ENCODE measurements at regions not wholly inside any gene's neighbourhood (a gene's known extent, or its start where the extent isn't known, plus 50 kb on each side); places are given as distances from the start of the nearest gene placed in this dataset.
"Not testable (repeated sequence)": the region's sequence is repeated elsewhere in the genome, so short reads cannot be mapped to it uniquely, and the experiment has no call there.

GRCh38 chr12:124675881-124676713, 108.7 kb upstream of the NCOR2 start:
- Histone ChIP-seq H3K9me3 (ENCODE audit: control insufficient read depth, insufficient read depth, low read length) (no peaks in the 10 kb centered on the region), H3K4me1 (ENCODE audit: control insufficient read depth, insufficient read depth, low read length) (no peaks in the 10 kb centered on the region), H3K9ac (ENCODE audit: low read depth, low read length) (peak overlapping the region; percentile 12), H3K4me3 (ENCODE audit: low read depth, low read length) (no peak overlapping the region), H3K27me3 (ENCODE audit: control insufficient read depth, insufficient read depth, low read length) (no peaks in the 10 kb centered on the region), H3K36me3 (ENCODE audit: control insufficient read depth, insufficient read depth, low read length) (no peaks in the 10 kb centered on the region)

DNA sequence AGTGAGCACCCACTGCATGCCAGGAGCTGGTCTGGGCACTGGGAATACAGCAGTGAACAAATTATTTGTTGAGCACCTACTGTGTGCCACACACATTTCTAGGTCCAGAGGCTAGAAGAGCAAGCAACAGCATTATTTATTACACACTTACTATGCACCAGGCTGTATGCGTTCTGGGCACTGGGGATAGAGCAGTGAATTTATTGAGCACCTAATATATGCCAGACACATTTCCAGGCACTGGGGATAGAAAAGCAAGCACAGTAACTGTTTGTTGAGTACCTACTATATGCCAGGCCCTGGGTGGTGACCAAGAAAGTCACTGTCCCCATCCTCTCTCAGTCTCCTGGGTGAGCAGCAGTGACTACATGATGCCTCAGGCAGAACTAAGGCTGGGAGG, 107.5 kb upstream of the NCOR2 start:
- no peaks in the 10 kb centered on the region for H3K27me3 ChIP-seq (ENCODE audit: control insufficient read depth, insufficient read depth, low read length)

GRCh38 chr12:124673801-124674617, 106.6 kb upstream of the NCOR2 start:
- H3K9ac ChIP-seq (ENCODE audit: low read depth, low read length) = no peak overlapping the region
- no peaks in the 10 kb centered on the region for H3K9me3 ChIP-seq (ENCODE audit: control insufficient read depth, insufficient read depth, low read length)
- no peaks in the 10 kb centered on the region for H3K36me3 ChIP-seq (ENCODE audit: control insufficient read depth, insufficient read depth, low read length)
- no peaks in the 10 kb centered on the region for H3K27me3 ChIP-seq (ENCODE audit: control insufficient read depth, insufficient read depth, low read length)
- H3K4me1 ChIP-seq (ENCODE audit: control insufficient read depth, insufficient read depth, low read length) = no peaks in the 10 kb centered on the region
- no peak overlapping the region for H3K4me3 ChIP-seq (ENCODE audit: low read depth, low read length)

More for the DNA sequence above, 107.5 kb upstream of the NCOR2 start:
- Histone ChIP-seq H3K4me3 (ENCODE audit: low read depth, low read length) (no peak overlapping the region), H3K4me1 (ENCODE audit: control insufficient read depth, insufficient read depth, low read length) (no peaks in the 10 kb centered on the region), H3K9me3 (ENCODE audit: control insufficient read depth, insufficient read depth, low read length) (no peaks in the 10 kb centered on the region), H3K36me3 (ENCODE audit: control insufficient read depth, insufficient read depth, low read length) (no peaks in the 10 kb centered on the region), H3K9ac (ENCODE audit: low read depth, low read length) (no peak overlapping the region)

DNA sequence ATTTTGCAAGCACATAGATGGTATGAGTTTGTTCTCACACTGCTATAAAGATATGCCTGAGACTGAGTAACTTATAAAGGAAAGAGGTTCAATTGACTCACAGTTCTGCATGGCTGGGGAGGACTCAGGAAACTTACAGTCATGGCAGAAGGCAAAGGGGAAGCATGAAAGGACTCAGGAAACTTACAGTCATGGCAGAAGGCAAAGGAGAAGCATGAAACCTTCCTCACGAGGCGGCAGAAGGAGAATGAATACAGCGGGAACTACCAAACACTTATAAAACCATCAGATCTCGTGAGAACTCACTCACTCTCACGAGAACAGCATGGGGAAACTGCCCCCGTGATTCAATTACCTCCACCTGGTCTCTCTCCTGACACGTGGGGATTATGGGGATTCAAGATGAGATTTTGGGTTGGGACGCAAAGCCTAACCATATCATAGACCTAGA, 101.9 kb upstream of the NCOR2 start:
- not testable (repeated sequence) for H3K9me3 ChIP-seq (ENCODE audit: control insufficient read depth, insufficient read depth, low read length); H3K27me3 ChIP-seq (ENCODE audit: control insufficient read depth, insufficient read depth, low read length); H3K36me3 ChIP-seq (ENCODE audit: control insufficient read depth, insufficient read depth, low read length); H3K4me1 ChIP-seq (ENCODE audit: control insufficient read depth, insufficient read depth, low read length); H3K4me3 ChIP-seq (ENCODE audit: low read depth, low read length); H3K9ac ChIP-seq (ENCODE audit: low read depth, low read length)

DNA sequence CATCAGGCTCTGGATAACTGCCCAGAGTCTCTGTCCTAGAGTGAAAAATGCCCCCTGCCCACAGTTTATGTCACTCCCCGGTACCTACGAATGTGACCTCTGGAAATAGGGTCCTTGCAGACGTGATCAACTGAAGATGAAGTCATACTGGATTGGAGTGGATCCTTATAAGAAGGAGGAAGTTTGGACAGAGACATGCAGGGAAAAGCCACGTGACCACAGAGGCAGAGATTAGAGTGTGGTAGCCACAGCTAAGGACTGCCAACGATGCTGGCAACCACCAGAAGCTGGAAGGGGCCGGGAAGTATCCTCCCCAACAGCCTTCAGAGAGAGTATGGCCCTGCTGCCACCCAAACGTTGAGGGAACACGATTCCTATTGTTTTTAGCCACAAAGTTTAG, 101.2 kb upstream of the NCOR2 start:
- Histone ChIP-seq H3K27me3 (ENCODE audit: control insufficient read depth, insufficient read depth, low read length) (no peaks in the 10 kb centered on the region), H3K36me3 (ENCODE audit: control insufficient read depth, insufficient read depth, low read length) (no peaks in the 10 kb centered on the region), H3K9ac (ENCODE audit: low read depth, low read length) (no peak overlapping the region), H3K4me1 (ENCODE audit: control insufficient read depth, insufficient read depth, low read length) (no peaks in the 10 kb centered on the region), H3K9me3 (ENCODE audit: control insufficient read depth, insufficient read depth, low read length) (no peaks in the 10 kb centered on the region), H3K4me3 (ENCODE audit: low read depth, low read length) (no peak overlapping the region)

GRCh38 chr12:124667506-124668326, 100.3 kb upstream of the NCOR2 start:
- Histone ChIP-seq H3K9ac (ENCODE audit: low read depth, low read length) (no peak overlapping the region), H3K36me3 (ENCODE audit: control insufficient read depth, insufficient read depth, low read length) (no peaks in the 10 kb centered on the region)

GRCh38 chr12:124666722-124667259, 99.4 kb upstream of the NCOR2 start:
- Histone ChIP-seq H3K9me3 (ENCODE audit: control insufficient read depth, insufficient read depth, low read length) (no peaks in the 10 kb centered on the region), H3K36me3 (ENCODE audit: control insufficient read depth, insufficient read depth, low read length) (no peaks in the 10 kb centered on the region), H3K27me3 (ENCODE audit: control insufficient read depth, insufficient read depth, low read length) (no peaks in the 10 kb centered on the region), H3K4me1 (ENCODE audit: control insufficient read depth, insufficient read depth, low read length) (no peaks in the 10 kb centered on the region), H3K4me3 (ENCODE audit: low read depth, low read length) (no peak overlapping the region), H3K9ac (ENCODE audit: low read depth, low read length) (no peak overlapping the region)

More at GRCh38 chr12:124667506-124668326, 100.3 kb upstream of the NCOR2 start:
- no peaks in the 10 kb centered on the region for H3K27me3 ChIP-seq (ENCODE audit: control insufficient read depth, insufficient read depth, low read length)
- H3K9me3 ChIP-seq (ENCODE audit: control insufficient read depth, insufficient read depth, low read length) = no peaks in the 10 kb centered on the region
- H3K4me3 ChIP-seq (ENCODE audit: low read depth, low read length) = no peak overlapping the region
- H3K4me1 ChIP-seq (ENCODE audit: control insufficient read depth, insufficient read depth, low read length) = no peaks in the 10 kb centered on the region

- Histone ChIP-seq H3K36me3 (ENCODE audit: control insufficient read depth, insufficient read depth, low read length) (no peaks in the 10 kb centered on the region), H3K9me3 (ENCODE audit: control insufficient read depth, insufficient read depth, low read length) (no peaks in the 10 kb centered on the region), H3K27me3 (ENCODE audit: control insufficient read depth, insufficient read depth, low read length) (no peaks in the 10 kb centered on the region), H3K4me3 (ENCODE audit: low read depth, low read length) (no peak overlapping the region), H3K4me1 (ENCODE audit: control insufficient read depth, insufficient read depth, low read length) (no peaks in the 10 kb centered on the region), H3K9ac (ENCODE audit: low read depth, low read length) (no peak overlapping the region)
Observed at GRCh38 chr12:124665511-124665910, 98.1 kb upstream of the NCOR2 start.

GRCh38 chr12:124664395-124665111, 97.1 kb upstream of the NCOR2 start:
- H3K27me3 ChIP-seq (ENCODE audit: control insufficient read depth, insufficient read depth, low read length) = no peaks in the 10 kb centered on the region
- H3K9me3 ChIP-seq (ENCODE audit: control insufficient read depth, insufficient read depth, low read length) = no peaks in the 10 kb centered on the region
- no peak overlapping the region for H3K4me3 ChIP-seq (ENCODE audit: low read depth, low read length)
- H3K9ac ChIP-seq (ENCODE audit: low read depth, low read length) = no peak overlapping the region
- no peaks in the 10 kb centered on the region for H3K36me3 ChIP-seq (ENCODE audit: control insufficient read depth, insufficient read depth, low read length)
- H3K4me1 ChIP-seq (ENCODE audit: control insufficient read depth, insufficient read depth, low read length) = no peaks in the 10 kb centered on the region

GRCh38 chr12:124663771-124664366, 96.5 kb upstream of the NCOR2 start:
- no peak overlapping the region for H3K4me3 ChIP-seq (ENCODE audit: low read depth, low read length)
- no peaks in the 10 kb centered on the region for H3K36me3 ChIP-seq (ENCODE audit: control insufficient read depth, insufficient read depth, low read length)
- no peaks in the 10 kb centered on the region for H3K9me3 ChIP-seq (ENCODE audit: control insufficient read depth, insufficient read depth, low read length)
- H3K9ac ChIP-seq (ENCODE audit: low read depth, low read length) = no peak overlapping the region
- H3K4me1 ChIP-seq (ENCODE audit: control insufficient read depth, insufficient read depth, low read length) = no peaks in the 10 kb centered on the region
- H3K27me3 ChIP-seq (ENCODE audit: control insufficient read depth, insufficient read depth, low read length) = no peaks in the 10 kb centered on the region
